NCI-H2081 treated with DMSO at 0.1 percent for 48 hours (cell line): ENCODE measurements at regions not wholly inside any gene's neighbourhood (a gene's known extent, or its start where the extent isn't known, plus 50 kb on each side); places are given as distances from the start of the nearest gene placed in this dataset.
"Not testable (repeated sequence)": the region's sequence is repeated elsewhere in the genome, so short reads cannot be mapped to it uniquely, and the experiment has no call there.

Experiments used
- DNase-seq: peaks from one replicate; lab custom pipeline; 2025; lab: John Stamatoyannopoulos, UW

DNA sequence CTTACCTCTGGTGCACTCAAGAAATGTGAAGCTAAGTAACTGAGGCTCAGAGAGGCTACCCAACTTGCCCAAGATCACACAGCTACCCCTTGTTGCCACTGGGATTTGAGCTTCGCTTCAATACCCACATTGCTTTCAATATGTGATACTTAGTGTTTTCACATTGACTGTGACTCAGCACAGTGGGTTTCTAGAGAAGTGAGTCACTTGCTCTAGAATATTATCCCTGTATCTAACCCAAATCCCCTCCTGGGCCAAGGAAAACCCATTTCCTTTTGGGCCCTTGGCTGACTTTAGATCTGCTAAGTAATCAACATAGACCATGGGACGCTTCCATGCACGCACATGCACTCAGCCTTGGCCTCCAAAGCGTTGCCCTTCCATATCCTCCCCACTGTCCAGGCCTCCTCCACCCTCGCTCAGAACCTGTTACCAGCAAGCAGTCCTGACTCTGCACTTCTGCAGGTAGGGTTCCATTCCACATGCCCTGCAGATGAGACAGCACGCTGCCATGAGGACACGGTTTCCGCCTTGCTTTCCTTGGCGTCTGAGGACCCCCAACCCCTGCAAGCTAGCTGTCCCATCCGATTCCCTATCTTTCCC lies 87.7 kb upstream of the CHST15 start:
- DNase-seq: no peak

DNA sequence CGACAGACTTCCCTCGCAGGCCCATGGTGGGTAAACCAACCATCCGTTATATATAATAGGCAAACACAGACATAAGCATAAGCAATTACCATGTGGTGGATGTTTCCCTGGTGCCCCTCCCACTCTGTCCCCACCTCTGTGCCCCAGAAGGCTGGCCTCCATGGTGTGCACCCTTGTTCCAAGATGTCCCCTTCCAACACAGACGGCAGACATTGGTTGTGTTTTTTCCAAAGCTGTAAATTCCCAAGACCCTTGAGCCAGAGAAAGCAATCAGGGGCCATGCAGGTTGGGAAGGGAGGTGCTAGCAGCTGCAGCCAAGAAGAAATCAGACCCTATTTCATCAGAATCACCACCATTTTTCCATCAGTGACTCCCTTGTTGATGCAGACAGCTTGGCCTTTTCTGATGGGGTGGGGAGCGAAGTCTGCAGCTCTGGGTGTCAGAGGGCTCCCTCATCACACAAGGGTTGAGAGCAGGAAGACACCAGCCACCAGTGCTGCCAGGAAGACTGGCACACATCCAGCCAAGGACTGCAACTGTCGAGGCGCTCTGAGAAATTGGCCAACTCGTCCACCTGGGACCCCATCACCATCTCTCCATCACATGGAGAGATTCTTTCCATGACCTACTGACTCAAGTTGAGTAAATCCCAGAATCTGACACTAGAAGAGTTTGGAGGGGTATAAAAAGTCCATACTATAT lies 86.8 kb upstream of the CHST15 start:
- DNase-seq: no peak

DNA sequence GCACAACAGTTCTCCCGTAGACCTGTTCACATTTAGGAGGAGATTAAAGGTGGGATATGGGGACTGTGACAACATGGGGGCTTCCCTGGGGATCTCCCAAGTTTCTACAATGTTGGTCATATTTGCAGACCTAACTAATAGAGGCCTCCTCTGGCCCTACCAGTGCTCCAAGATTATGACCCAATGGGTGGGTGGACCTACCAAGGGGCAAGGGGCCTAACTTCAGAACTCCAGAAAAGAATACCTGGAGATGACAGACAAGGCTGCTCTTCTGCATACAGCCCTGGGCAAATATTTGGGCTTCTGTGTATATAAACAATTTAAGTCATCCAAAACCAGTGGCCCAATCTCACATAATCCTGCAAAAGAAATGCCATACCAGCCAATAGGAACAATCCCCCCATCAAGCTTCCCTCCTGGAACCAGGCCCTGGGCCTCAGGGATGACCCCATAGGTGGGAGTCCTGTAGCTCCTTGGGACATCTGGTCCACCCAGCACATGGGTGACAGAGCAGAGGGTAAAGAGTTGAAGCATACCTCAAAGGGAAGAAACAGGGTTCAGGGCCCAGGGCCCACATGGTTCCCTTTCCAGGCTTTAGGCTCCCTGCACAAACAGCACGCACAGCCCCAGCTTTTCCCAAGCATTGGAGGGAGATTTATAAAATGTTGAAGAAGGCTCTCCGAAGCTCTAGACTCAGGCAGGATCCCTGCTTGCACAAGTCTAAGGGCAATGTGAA lies 86.1 kb upstream of the CHST15 start:
- no peak for DNase-seq

DNA sequence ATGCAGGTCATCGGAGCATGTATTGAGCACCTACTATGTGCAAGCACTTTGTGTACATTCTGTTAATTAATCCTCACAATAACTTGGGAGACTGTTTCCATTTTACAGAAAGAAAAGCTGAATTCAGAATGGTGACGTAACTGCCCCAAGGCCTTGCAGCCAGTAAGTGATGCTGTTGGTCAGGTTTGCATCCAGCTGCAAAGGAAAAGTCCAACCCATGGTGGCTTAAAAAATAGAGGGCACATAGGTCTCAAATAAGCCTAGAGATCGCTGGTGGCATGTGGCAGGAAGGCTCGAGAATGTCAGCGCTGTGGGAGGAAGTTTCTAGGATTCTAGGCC lies 83.8 kb upstream of the CHST15 start:
- DNase-seq: no peak

DNA sequence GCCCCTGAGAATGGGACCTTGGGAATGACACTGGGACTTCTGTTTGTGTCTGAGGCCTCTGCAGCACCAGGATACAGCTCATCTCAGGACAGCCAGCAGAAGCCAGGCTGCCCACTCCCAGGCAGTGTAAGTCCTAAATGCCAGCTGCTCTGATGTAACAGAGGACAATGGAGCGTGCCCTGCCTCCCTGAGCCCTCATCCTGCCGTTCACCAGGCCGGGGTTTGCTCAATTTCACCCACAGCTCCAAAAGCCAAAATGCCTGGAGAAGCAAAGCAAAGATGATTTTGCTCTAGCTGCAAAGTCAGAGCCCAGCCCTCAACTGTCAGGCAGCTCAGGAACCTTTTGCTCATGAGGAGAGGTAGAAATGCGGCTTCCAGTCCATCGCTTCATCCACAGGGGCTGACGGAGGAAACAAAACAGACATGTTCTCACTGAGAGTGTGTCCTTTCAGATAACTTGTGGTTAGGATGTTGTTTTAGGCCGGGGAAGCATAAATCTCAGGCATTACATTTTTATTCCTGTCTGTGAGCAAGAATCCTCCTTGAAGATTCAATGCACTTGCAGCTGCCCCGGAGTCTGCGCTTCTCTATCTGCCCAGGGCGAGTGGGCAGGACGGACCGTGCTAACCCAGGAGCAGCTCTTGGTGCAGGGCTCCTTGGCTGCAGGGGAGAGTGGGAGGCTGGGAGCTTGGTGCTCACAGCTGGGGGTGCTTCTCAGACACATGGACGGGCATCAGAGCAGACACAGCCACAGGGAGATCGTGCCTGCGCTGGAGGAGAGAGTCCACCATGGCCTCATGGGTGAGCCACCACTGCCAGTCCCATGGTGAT lies 83.2 kb upstream of the CHST15 start:
- no peak for DNase-seq

DNA sequence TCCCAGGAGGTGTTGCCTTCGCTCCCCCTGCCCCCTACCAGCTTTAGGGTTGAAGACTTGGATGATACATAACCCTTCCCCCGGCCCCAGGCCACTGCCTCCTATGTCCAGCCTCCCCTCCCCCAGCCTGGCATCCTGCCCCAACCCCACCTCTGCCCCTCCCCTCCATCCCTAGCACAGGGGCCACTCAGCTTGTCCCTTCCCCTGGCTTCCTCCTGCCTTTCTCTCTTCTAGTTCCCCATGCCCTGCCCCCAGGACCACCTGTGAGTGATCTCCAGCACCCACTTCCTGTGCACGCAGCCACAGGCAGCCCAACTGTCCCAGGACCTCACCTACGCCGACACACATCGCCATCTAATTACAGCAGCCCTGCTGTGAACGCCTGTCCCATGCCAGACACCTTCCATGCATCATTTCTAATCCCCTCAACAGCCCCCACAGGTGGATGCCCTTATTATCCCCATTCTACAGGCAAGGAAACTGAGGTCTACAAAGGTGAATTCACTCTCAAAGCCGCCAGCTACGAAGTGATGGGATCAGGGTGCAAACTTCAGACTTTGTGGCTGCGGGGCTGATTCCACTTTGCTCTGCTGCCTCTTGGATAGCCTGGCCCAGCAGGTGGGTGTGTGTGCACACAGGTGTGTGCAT lies 82.4 kb upstream of the CHST15 start:
- DNase-seq: no peak

DNA sequence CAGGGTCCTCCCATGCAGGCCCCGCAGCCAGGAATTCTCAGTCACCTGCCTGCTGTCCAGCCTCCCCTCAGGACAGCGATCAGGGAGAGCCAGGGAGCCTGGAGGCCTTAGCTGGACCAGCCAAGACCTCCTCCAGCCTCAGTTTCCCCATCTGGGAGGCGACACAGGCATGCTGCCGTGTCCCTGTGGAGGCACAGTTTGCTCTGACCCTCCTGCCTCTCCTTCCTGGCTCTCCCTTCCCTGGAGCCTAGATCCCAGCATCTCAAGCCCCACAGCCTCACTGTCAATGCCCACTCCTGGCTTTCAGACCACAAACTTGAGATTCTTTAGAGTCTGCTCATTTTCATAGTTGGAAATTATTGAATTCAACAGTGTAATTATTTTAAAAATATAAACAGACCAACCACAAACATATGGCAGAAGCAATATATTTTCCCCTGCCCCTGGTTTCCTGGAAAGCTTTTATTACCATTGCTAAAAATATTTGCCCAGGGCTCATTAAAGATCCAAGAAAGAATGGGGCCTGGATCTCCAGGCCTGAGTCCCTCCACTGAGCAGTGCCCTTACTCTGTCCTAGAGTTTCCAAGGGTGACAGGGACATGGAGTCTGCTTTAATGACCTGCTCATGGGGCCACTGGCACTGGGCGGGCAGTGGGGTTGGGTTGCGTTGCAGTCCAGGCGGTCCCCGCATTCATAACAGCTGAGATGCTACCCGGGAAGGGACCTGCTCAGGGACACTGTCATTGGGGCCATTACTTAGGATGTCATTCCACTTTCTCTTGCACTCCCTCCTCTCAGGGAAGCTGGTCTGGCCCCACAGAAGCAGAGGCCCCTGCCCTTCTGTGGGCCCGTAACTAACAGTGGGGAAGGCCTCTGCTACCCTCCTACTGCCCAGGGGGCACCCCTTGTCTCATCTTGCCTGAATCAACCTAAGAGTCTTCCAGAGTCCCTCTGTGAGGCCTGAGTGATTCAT lies 81.6 kb upstream of the CHST15 start:
- no peak for DNase-seq

DNA sequence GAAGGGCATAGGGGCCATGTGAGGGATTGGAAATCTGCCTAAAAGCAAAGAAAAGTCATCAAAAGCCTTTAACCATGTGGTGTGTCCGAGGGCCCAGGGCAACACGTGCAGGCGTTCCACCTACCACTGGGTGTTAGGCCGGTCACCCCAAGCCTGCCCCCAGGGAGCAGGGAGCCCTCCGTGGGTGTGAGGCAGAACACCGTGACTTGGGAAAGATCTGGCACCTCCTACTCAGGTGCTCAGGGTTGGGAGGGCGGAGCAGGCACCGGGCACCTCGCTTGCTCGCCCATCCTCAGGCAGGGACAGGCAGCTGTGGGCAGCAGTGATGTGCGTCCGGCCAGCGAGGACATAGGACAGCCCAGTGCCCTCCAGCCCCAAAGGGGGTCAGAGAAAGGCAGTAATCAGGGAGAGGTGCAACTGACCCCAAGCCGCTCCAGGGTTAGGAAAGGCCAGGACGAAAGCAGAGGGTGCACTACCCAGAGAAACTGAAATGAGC lies 80.7 kb upstream of the CHST15 start:
- DNase-seq: no peak

DNA sequence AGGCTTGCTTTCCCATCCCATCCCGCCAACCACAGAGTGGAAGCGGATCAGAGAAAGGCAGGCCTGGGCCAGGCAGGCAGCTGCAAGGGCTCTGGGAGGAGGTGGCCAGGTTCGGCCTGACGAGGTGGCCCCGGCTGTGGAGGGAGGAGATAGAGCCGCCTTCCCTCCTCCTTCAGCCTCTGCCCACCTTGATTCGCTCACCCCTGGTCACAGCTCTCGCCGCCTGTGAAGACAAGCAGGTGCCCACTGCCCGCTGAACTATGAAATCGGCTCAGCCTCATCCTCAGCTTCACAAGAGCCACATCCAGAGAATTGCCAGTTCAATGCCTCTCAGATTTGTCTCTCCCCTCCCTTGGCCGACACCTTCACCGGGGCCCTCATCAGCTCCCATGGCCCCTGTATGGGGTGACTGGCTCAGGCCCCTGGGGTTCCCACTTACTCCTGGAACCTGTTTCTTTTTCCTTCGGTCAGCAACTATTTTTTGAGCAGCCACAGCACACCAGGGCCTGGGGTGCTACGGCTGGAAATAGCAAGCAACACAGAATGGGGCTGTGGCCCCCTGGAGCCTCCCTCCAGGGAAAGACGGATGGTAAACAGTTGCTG lies 80.0 kb upstream of the CHST15 start:
- DNase-seq: no peak

DNA sequence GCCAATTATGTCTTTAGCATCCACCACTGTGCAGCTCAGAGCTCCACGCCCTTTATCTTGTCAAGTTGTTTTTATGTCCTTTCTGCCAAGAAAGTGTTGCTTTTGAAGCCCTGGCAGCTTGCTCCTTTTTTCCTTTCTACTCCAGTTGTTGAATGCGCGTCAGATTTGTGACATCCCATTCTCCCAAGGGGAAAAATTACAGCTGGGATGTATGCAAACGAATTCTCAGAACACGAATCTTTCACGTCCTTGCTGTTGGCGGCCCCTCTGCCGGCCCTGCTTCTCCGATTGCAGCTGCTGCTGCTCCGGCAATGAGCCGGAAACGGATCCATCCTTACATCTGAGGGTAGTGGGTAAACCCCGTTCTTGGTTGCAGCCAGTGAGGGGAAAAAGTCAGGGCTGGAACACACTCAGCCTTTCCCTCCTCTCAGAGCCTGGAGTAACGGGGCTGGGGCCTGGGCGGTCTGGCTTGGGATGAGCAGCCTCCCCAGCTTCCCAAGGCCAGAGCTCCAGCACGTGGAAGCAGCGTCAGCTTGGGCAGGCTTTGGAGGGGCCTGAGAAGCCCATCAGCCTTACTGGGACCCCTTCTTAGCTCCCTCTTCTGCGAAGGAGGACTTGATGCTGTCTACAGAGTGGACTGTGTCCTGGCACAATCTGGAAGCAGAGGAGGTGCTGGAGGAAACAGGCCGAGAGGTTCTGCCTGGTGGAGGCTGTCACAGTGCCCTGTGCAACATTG lies 79.0 kb upstream of the CHST15 start:
- DNase-seq: no peak

DNA sequence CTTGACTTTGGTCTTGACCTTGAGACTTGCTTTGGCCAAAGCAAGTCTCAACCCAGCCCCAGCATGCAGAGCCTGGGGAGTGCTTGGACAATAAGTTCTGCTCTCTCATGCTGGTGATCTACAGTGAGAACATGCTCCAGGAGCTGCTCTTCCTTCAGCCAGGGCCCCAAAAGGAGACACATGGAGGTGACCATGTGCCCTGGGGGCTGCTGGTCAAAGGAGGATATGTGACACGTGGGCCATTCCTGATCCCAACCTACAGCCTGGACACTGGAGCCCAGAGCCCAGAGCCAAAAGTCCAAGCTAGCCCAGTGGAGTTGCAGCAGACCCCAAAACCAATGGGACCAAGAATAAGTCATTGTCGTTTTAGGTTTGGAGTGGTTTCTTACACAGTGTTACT lies 78.2 kb upstream of the CHST15 start:
- no peak for DNase-seq

DNA sequence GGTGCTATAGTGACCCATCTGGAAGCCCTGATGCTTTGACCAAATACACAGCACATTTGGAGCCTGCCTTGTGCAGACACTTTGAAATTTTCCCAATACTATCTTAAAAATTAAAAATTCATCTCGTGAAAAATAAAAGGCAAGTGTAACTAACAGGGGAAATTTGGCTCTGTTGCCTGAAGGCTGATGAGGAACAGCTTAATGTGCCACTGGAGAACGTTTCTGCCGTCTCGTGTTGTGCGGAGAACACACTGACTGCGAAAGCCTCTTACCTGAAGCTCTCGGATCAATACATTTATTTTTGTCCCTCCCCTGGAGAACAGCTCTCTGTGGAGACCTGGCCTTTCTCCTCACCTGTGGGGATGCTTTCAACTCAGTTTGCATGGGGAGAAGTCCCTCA lies 77.2 kb upstream of the CHST15 start:
- DNase-seq: no peak

DNA sequence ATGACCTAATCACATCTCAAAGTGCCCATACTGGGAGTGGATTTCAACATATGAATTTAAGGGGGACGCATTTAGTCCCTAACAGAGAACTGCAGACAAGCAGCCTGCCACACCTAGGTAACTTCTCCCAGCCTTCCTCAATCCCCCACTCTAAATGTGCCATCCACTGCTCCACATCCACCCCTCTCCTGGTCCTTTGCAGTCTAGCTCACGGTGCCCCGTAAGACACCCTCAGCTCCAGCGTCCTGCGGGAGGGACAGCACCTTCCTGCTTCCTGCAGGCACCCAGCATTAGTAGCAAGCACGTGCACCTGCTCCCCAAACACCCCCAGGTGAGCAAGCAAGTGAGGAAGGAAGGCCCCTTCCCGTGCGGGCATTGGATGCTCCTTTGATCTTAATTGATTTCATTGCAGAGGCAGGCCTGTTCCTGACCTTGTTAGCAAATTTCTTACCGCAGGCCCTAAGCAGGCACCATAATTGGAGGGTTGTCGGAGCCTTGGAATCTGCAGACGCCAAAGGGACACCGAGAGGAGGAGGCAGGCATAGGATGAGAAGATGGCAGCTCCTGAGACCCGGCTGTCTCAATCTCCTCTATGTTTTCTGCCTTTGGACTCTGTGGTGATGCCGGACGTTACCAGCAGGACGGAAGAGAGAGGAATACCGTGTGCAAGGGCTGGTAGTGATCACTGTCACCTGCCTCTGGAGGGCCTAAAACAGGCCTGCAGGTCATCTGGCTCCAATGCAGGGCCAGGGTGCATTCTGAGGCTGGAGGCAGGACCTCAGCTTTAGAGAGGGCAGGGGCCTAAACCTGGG lies 75.8 kb upstream of the CHST15 start:
- DNase-seq: no peak

DNA sequence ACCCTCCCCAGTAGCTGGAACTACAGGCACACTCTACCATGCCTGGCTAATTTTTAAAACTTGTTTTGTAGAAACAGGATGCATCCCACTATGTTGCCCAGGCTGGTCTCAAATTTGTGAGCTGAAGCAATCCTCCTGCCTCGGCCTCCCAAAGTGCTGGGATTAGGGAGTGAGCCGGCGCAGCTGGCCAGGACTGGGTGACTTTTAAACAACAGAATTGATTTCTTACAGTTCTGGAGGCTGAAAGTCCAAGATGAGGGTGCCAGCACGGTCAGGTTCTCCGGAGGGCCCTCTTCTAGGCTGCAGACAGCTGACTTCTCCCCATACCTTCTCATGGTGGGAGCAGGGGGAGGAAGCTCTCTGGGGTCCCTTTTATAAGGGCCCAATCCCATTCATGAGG lies 75.2 kb upstream of the CHST15 start:
- no peak for DNase-seq

DNA sequence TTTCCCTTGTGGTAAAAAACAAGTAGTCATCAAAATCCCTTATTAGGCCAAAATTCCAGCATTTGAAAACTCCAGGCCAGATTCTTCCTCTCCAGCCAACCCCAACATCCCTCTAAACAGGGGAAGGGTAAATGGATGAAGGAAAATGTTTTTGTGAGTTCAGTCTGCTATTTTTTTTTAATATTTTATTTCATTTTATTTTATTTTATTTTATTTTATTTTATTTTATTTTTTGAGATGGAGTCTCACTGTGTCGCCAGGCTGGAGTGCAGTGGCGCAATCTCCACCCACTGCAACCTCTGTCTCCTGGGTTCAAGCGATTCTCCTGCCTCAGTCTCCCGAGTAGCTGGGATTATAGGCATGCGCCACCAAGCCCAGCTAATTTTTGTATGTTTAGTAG lies 74.5 kb upstream of the CHST15 start:
- DNase-seq: not testable (repeated sequence)

DNA sequence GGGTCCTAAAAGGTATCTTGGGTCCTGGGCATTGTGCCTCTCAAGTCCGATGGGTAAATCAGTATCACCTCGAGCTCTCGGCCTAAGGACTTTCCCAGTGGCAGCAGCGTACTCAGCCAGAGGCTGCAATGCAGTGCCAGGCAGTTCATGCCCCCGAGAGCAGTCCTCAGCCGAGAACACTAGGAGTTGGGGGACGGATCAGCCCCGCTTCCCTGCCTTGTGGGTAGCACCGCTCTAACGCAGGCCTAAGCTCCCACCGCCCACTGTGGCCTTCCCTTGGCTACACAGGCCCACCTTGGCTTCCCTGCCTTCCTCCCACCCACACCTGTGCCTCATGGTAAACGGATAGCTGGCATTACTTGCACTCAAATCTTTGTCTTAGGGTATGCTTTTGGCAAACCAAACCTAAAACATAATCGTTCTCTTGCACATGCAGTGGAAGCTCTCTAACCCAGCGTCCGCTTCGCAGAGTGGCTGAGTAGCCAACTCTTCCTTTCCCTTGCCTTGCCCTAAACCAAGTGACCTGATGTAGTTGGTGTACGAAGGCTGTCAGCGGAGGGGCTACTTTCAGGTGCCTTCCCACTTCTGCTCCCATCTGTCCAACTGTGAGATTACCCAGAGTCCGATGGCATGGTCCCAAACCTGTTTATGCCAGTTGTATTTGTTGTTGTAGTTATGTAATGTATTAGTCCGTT lies 73.2 kb upstream of the CHST15 start:
- DNase-seq: no peak

DNA sequence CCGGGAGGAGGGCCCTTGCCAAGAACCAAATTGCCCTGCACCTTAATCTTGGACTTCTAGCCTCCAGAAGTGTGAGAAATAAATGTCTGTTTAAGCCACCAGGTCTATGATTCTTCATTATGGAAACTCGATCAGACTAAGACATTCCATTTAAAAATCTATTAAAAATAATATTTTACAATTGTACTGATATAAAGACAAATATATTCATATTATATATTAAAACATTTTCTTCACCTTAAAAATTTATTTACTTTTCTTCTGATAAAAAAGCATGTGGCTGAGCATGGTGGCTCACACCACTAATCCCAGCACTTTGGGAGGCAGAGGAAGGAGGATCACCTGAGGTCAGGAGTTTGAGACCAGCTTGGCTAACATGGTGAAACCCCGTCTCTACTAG lies 72.4 kb upstream of the CHST15 start:
- no peak for DNase-seq

DNA sequence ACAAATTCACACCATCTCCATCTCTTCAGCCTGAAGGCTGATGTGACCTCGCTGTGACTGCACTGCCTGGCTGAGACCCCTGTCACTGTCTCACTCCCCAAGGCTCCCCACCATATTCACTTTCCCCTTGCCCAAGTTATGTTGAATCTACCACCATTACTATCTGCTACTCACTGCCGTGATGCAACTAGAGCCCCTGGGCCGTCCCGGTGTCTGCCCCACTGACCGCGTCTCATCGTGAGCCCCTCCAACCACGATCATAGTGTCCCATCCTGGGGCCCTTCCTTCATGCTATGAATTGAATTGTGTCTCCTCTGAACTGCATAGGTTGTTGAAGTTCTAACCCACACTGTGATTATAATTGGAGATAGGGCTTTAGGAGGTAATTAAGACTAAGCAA lies 71.9 kb upstream of the CHST15 start:
- no peak for DNase-seq
